RWPE2 (cell line): ENCODE measurements at regions not wholly inside any gene's neighbourhood (a gene's known extent, or its start where the extent isn't known, plus 50 kb on each side); places are given as distances from the start of the nearest gene placed in this dataset.
"Not testable (repeated sequence)": the region's sequence is repeated elsewhere in the genome, so short reads cannot be mapped to it uniquely, and the experiment has no call there.

Experiments
- ATAC-seq: fragments of 200-7000 bp; cut with Tn5 transposase; 3 replicates; pipeline ENCODE4 v1.9.1; 2021; ENCODE audit warnings: low read depth
- DNase-seq: peaks from one replicate; pipeline ENCODE4 v3.0.0-alpha.2; 2020; ENCODE audit warnings: low spot score
- H3K27ac ChIP-seq: fragments of 450-650 bp; 2 replicates; pipeline ENCODE4 v1.5.1; 2017; ENCODE audit warnings: mild to moderate bottlenecking; ENCODE audit not compliant: poor library complexity, severe bottlenecking
- H3K27me3 ChIP-seq: fragments of 250-450 bp; sonication (Bioruptor Pico); 2 replicates; pipeline ENCODE4 v1.5.1; 2021; ENCODE audit warnings: mild to moderate bottlenecking, moderate library complexity; ENCODE audit not compliant: insufficient read depth, poor library complexity, severe bottlenecking
- H3K36me3 ChIP-seq: fragments of 250-450 bp; sonication (Bioruptor Pico); 2 replicates; pipeline ENCODE4 v1.5.1; 2020; ENCODE audit warnings: low read depth, mild to moderate bottlenecking, moderate library complexity
- H3K4me1 ChIP-seq: fragments of 250-450 bp; sonication (Bioruptor Pico); 2 replicates; pipeline ENCODE4 v1.5.1; 2021; ENCODE audit warnings: mild to moderate bottlenecking, moderate library complexity; ENCODE audit not compliant: insufficient read depth, poor library complexity, severe bottlenecking
- H3K4me3 ChIP-seq: fragments of 250-450 bp; sonication (Bioruptor Pico); 2 replicates; pipeline ENCODE4 v1.5.1; 2021; ENCODE audit warnings: mild to moderate bottlenecking, moderate library complexity; ENCODE audit not compliant: severe bottlenecking
- H3K9me3 ChIP-seq: fragments of 250-450 bp; sonication (Bioruptor Pico); 2 replicates; pipeline ENCODE4 v1.5.1; 2021; ENCODE audit warnings: mild to moderate bottlenecking, moderate library complexity; ENCODE audit not compliant: severe bottlenecking
- TF ChIP-seq, protein P1 (sequence below): fragments of 450-650 bp; IDR thresholded peaks from one replicate; pipeline ENCODE4 v1.5.1; 2017; ENCODE audit warnings: mild to moderate bottlenecking, moderate library complexity; ENCODE audit not compliant: poor library complexity, severe bottlenecking

DNA sequence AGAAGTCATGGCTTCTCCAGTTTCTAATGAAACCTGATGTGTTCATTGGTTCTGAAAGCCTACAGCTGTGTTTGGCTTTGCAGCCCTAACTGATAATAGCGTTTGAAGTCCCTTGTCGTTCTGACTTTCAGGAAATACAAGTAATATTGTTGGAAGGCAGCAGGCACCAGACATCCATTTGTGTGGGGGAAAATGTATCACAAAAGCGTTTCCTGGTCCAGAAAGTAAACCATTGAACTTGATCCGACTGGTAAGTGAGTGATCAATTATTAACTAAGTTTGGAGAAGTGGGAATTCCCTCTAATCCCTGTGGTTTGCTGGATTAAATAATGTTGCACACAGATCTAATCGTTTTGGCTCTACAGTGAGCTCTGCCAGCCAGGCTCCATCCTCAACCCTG is 77.3 kb upstream of the LTA4H start:
- no peaks in the 10 kb centered on the region for H3K9me3 ChIP-seq
- TF ChIP-seq, protein P1, sequence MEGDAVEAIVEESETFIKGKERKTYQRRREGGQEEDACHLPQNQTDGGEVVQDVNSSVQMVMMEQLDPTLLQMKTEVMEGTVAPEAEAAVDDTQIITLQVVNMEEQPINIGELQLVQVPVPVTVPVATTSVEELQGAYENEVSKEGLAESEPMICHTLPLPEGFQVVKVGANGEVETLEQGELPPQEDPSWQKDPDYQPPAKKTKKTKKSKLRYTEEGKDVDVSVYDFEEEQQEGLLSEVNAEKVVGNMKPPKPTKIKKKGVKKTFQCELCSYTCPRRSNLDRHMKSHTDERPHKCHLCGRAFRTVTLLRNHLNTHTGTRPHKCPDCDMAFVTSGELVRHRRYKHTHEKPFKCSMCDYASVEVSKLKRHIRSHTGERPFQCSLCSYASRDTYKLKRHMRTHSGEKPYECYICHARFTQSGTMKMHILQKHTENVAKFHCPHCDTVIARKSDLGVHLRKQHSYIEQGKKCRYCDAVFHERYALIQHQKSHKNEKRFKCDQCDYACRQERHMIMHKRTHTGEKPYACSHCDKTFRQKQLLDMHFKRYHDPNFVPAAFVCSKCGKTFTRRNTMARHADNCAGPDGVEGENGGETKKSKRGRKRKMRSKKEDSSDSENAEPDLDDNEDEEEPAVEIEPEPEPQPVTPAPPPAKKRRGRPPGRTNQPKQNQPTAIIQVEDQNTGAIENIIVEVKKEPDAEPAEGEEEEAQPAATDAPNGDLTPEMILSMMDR = no peak
- no peak overlapping the region for H3K4me3 ChIP-seq
- no peaks in the 10 kb centered on the region for H3K4me1 ChIP-seq
- DNase-seq = no peak
- no peak overlapping the region for H3K27ac ChIP-seq
- H3K36me3 ChIP-seq = no peaks in the 10 kb centered on the region
- H3K27me3 ChIP-seq = no peaks in the 10 kb centered on the region
- ATAC-seq = no peak

DNA sequence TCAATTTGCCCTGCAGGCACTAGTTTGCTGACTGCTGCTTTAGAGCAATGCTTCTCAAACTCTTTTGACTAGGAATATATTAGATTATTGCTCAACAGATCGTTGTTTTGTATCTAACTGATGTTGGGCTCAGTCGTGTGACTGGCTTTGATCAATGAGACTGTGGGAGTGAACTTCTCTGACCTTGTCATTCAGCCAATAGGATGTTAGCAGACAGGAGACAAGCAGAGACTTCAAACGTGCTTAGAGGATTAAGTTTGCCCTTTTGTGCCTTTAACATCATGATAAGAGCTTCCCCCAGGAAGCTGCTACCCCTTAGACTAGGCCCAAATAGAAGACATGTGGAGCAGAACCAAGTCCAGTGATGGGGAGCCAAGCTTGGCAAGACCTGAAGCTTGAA is 76.7 kb upstream of the ELK3 start:
- DNase-seq = no peak

DNA sequence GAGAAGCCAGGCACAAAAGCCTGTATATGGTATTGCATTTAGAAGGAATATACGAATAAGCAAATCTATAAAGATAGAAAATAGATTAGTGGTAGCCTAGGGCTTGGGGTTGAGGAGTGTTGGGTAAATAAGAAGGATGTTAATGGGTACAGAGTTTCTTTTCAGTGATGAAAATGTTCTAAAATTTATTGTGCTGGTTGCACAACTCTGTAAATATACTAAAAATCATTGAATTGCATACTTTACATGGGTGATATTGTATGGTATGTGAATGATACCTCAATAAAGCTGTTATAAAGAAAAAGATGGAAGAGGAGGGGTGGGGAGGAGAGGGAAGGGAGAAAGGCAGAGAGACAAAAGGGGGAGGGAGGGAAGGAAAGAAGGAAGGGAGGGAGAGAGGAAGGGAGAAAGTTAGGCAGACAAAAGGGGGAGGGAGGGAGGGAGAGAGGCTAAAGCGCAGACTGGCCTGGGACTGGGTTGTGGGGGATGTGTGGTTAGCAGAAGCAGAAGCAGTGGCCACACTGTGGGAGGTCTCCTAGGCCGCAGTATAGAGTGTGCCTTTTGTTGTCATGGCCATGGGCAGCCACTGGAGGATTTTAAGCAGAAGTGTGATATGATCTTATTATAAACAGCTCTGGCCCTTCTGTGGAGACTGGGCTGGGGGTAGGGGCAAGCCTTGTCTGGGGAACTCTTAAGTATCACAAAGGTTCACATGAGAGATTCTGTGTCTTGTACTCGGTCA is 73.6 kb upstream of the ELK3 start:
- Histone ChIP-seq H3K4me1 (no peaks in the 10 kb centered on the region), H3K4me3 (no peak overlapping the region), H3K36me3 (no peaks in the 10 kb centered on the region), H3K9me3 (no peaks in the 10 kb centered on the region), H3K27me3 (no peaks in the 10 kb centered on the region), H3K27ac (no peak overlapping the region)
- TF ChIP-seq, protein P1 = no peak
- ATAC-seq (no peak), DNase-seq (no peak)

More for the DNA sequence above, 76.7 kb upstream of the ELK3 start:
- H3K9me3 ChIP-seq = no peaks in the 10 kb centered on the region
- H3K4me1 ChIP-seq = no peaks in the 10 kb centered on the region
- no peak overlapping the region for H3K27ac ChIP-seq
- no peak for ATAC-seq
- TF ChIP-seq, protein P1 = no peak
- no peaks in the 10 kb centered on the region for H3K27me3 ChIP-seq
- no peaks in the 10 kb centered on the region for H3K36me3 ChIP-seq
- H3K4me3 ChIP-seq = no peak overlapping the region

DNA sequence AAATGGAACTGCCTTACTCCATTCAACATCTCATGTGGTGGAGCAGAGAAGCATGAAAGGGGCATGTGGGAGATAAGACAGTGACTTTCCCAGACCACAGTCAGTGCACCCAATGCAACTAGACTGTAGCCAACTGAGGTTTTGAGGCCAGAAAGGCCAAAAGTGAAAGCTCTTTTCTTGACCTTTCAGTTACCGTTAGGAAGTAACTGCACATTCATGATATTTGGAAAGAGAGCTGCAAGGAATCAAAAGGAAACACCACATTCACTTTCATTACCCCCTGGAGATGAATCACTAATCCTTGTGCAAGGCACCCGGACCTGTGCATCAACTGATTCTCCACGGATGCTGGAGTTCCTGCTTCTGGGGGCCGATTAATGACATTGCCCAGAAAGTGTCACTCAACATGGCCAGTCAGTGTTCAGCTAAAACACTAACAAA is 72.9 kb upstream of the ELK3 start:
- Histone ChIP-seq H3K9me3 (no peaks in the 10 kb centered on the region), H3K36me3 (no peaks in the 10 kb centered on the region), H3K4me1 (no peaks in the 10 kb centered on the region), H3K27ac (no peak overlapping the region), H3K27me3 (no peaks in the 10 kb centered on the region), H3K4me3 (no peak overlapping the region)
- ATAC-seq = no peak
- DNase-seq = no peak
- TF ChIP-seq, protein P1 = no peak

DNA sequence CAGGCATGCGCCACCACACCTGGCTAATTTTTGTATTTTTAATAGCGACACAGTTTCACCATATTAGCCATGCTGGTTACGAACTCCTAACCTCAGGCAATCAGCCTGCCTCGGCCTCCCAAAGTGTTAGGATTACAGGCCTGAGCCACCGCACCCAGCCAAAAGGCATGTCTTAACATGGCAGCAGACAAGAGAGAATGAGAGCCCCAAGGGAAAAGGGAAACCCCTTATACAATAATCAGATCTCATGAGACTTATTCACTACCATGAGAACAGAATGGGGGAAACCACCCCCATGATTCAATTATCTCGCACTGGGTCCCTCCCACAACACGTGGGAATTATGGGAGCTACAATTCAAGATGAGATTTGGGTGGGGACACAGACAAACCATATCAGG is 65.9 kb upstream of the ELK3 start:
- not testable (repeated sequence) for H3K4me1 ChIP-seq, ATAC-seq, H3K27ac ChIP-seq, H3K4me3 ChIP-seq, DNase-seq, H3K27me3 ChIP-seq, H3K9me3 ChIP-seq, H3K36me3 ChIP-seq
